SK-MEL-5 (cell line): ENCODE measurements at regions not wholly inside any gene's neighbourhood (a gene's known extent, or its start where the extent isn't known, plus 50 kb on each side); places are given as distances from the start of the nearest gene placed in this dataset.
"Not testable (repeated sequence)": the region's sequence is repeated elsewhere in the genome, so short reads cannot be mapped to it uniquely, and the experiment has no call there.

ENCODE experiments used
- DNase-seq: peaks from one replicate; pipeline ENCODE4 v3.0.0-alpha.2; 2016; ENCODE audit warnings: low read depth, low spot score
- in situ Hi-C: cut with HindIII; loops from 2 replicates; pipeline ENCODE4 v1.10.0; 2016; ENCODE audit warnings: low sequenced_read_pairs, high pct_unique_total_duplicates, low pct_unique_long_range_greater_than_20kb

DNA sequence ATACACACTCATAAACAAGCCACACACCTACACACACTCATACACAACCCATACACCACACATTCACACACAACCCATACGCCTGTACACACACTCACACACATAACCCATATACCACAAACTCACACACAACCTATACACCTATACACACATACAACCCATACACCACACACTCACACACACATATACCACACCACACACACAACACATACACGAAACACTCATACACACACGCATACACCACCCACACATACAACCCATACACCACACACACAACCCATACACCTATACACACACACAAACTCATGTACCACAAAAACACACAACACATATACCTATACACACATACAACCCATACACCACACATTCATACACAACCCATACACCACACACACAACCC is 164.3 kb downstream of the TMEM121 start:
- in situ Hi-C loops: no loop called here
- DNase-seq: no peak

- DNase-seq, in situ Hi-C loops: not testable (repeated sequence)
Measured at GRCh38 chr14:105691321-105692109, 165.1 kb downstream of the TMEM121 start.

GRCh38 chr14:105692110-105692685 is 165.8 kb downstream of the TMEM121 start:
- in situ Hi-C loops, DNase-seq: not testable (repeated sequence)

DNA sequence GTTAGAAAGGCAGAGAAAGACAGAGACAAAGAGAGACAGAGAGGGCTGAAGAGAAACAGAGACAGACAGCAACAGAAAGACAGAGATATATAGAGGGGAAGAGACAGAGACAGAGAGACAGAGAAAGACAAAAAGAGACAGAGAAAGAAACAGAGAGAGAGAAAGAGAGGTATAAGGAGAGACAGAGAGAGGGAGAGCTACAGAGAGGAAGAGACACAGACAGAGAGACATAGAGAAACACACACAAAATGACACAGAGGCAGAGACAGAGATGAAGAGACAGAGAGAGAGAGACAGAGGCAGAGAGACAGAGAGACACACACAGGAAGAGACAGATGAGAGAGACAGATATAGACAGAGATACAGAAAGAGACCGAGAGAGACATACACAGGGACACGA is 168.6 kb downstream of the TMEM121 start:
- no peak for DNase-seq
- in situ Hi-C loops: no loop called here

DNA sequence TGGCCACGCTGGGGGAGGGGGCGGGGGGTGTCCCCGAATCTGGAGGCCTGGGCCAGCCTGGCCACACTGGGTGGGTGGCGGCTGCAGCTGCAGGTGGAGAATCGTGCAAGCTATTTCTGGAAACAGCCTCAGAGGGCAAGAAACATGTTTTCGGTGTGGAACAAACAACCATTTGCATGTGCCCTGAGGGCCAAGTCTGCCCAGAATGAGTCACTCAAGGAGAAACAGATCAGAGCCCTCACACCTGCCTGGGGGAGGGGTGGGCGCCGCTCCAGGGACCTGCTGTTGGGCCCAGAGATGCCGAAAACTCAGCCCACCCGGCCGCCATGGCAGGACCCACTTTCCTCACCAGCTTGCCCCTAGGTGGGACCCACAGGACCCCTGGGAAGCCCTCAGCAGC is 170.0 kb downstream of the TMEM121 start:
- DNase-seq, in situ Hi-C loops: not testable (repeated sequence)

DNA sequence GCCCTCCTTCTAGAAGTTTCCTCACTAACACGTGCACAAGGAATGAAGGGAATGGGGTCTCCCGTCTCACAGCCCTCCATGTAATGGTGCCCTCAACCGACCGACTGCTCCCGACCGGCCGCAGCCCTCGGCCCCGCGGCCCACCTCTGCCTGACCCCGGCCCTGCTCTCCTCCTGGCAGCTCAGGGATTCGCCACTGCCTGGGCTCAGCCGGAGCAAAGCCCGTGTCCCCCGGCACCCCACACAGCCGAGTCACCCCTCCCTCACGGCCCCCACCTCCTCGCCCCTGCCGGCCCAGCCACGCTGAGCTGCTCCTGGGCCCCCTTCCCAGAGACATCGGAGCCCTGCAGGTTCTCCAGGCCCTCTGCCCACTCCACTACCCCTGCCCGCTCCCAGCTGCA is 171.0 kb downstream of the TMEM121 start:
- in situ Hi-C loops: not testable (repeated sequence)

DNA sequence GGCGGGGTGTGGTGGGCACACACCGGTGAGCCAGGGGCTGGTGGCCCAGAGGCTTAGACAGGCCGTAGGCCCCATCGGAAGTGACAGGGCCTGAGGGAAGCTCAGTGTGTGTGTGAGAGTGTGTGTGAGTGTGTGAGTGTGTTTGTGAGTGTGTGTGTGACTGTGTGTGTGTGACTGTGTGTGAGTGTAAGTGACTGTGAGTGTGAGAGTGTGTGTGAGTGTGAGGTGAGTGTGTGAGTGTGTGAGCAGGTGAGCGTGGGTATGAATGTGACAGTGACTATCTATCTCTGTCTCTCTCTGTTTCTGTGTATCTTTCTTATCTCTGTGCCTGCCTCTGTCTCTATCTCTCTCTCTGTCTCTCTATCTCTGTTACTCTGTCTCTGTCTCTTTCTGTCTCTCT is 171.6 kb downstream of the TMEM121 start:
- DNase-seq, in situ Hi-C loops: not testable (repeated sequence)

More for the DNA sequence above, 171.0 kb downstream of the TMEM121 start:
- DNase-seq: not testable (repeated sequence)

GRCh38 chr14:105698940-105699556 is 172.7 kb downstream of the TMEM121 start:
- DNase-seq, in situ Hi-C loops: not testable (repeated sequence)

DNA sequence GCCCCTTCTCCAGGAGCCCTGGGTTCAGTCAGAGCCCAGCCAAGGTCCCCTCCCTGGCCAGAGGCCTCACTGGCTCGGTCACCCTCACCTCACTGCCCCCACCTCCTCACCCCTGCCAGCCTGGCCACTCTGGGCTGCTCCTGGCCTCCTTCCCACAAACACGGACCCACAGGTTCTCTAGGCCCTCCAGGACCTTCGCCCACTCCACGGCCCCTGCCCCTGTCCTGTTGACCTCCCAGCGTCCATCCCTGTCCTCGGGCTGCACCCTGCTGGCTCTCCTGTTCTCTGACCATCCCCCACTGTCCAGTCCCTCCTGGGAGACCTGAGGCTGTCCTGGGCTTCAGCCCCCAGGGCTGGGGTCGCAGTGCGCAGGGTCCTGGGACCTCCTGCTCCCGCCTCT is 173.3 kb downstream of the TMEM121 start:
- in situ Hi-C loops: not testable (repeated sequence)

DNA sequence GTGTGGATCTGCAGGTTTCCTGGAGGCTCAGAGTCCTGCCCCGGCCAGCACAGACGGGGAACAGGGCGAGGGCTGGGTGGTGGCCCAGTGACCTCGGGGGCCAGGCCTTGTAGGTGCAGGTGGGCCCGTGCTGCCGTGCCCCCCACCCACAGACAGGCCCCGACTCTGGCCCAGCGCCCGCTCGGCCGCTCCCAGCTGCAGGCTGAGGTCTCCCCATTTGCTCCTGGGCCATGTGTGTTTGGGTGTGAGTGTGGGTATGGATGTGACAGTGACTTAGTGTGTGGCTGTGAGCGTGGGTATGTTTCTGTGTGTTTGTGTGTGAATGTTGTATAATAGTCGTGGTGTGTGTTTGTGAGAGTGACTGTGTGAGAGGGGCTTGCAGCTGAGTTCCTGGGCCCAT is 173.8 kb downstream of the TMEM121 start:
- DNase-seq, in situ Hi-C loops: not testable (repeated sequence)

More for the DNA sequence above, 173.3 kb downstream of the TMEM121 start:
- DNase-seq: not testable (repeated sequence)

- DNase-seq: no peak
- in situ Hi-C loops: no loop called here
Measured at GRCh38 chr14:105700622-105701288, 174.4 kb downstream of the TMEM121 start.

DNA sequence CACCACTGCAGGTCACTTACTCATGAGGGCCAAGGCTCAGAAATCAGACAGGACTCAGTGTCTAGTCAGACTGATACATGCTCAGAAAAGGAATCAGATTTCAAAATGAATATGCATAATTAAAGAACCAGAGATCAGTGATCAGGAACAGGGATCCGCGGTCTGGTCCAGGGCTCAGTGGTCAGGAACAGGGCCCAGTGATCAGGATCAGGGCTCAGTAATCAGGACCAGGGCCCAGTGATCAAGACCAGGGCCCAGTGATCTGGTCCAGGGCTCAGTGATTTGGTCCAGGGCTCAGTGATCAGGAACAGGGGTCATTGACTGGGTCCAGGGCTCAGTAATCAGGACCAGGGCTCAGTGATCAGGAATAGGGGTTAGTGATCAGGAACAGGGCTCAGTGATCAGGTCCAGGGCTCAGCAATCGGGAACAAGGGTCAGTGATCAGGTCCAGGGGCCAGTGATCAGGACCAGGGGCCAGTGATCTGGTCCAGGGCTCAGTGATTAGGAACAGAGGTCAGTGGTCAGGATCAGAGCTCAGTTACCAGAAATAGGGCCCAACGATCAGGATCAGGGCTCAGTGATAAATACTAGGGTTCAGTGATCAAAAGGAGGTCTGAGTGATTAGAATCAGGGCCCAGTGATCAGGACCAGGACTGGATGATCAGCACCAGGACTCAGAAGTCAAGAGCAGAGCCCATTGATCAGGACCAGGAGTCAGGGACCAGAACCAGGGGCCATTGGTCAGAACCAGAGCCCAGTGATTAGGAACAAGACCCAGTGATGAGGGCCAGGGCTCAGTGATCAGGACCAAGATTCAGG is 175.3 kb downstream of the TMEM121 start:
- in situ Hi-C loops: no loop called here
- DNase-seq: no peak

DNA sequence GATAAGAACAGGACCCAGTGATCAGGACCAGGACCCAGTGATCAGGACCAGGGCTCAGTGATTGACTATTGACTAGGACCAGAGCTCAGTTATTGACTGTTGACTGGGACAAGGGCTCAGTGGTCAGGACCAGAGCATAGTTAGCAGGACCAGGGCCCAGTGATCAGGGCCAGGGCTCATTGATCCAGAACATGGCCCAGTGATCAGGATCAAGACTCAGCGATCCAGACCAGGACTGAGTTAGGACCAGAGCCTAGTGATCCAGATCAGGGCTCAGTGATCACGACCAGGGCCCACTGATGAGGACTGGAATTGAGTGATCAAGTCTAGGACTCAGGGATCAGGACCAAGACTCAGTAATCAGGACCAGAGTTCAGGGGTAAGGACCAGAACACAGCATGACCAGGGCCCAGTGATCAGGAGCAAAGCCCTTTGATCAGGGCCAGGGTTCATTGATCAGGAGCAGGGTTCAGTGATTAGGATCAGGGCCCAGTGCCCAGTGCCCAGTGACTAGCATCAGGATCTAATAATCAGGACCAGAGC is 176.0 kb downstream of the TMEM121 start:
- in situ Hi-C loops: no loop called here
- no peak for DNase-seq

DNA sequence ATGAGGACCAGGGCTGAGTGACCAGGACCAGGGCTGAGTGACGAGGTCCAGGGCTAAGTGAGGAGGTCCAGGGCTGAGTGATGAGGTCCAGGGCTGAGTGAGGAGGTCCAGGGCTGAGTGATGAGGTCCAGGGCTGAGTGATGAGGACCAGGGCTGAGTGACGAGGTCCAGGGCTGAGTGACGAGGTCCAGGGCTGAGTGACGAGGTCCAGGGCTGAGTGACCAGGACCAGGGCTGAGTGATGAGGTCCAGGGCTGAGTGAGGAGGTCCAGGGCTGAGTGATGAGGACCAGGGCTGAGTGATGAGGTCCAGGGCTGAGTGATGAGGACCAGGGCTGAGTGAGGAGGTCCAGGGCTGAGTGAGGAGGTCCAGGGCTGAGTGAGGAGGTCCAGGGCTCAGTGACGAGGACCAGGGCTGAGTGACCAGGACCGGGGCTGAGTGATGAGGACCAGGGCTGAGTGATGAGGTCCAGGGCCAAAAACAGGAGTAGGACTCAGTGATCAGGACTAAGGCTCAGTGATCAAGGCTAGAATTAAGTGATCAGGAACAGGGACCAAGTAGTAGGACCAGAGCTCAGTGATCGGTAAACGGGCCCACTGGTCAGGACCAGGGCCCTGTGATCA is 176.8 kb downstream of the TMEM121 start:
- DNase-seq, in situ Hi-C loops: not testable (repeated sequence)

- in situ Hi-C loops, DNase-seq: not testable (repeated sequence)
Measured at GRCh38 chr14:105704091-105704490, 177.7 kb downstream of the TMEM121 start.

GRCh38 chr14:105704492-105704891 is 178.1 kb downstream of the TMEM121 start:
- in situ Hi-C loops, DNase-seq: not testable (repeated sequence)

DNA sequence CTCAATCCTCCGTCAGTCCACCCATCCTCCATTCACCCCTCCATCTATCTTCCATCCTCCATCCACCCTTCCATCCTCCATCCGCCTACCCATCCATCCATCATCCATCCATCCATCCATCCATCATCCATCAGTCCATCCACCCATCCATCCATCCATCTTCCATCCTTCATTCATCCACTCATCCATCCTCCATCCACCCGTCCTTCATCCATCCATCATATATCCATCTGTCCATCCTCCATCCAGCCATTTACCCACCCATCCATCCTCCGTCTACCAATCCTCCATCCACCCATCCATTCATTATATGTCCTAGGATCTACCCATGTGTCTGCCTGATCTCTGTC is 179.1 kb downstream of the TMEM121 start:
- DNase-seq, in situ Hi-C loops: not testable (repeated sequence)
